HL-60 (cell line): ENCODE measurements at regions not wholly inside any gene's neighbourhood (a gene's known extent, or its start where the extent isn't known, plus 50 kb on each side); places are given as distances from the start of the nearest gene placed in this dataset.
"Not testable (repeated sequence)": the region's sequence is repeated elsewhere in the genome, so short reads cannot be mapped to it uniquely, and the experiment has no call there.

Source experiments
- DNase-seq, 2 experiments: peaks; one replicate each; pipeline ENCODE4 v3.0.0-alpha.2; 2010 to 2020; ENCODE audit warnings: low read depth in 1 of 2, low spot score in 1 of 2
- H3K27ac ChIP-seq: fragments of 250-450 bp; sonication (Bioruptor Pico); replicated peaks from 2 replicates; pipeline ENCODE4 v1.5.1; 2020; ENCODE audit warnings: mild to moderate bottlenecking, moderate library complexity
- H3K27me3 ChIP-seq: fragments of 250-450 bp; sonication (Bioruptor Pico); 2 replicates; pipeline ENCODE4 v1.5.1; 2021; ENCODE audit warnings: mild to moderate bottlenecking, moderate library complexity; ENCODE audit not compliant: insufficient read depth, poor library complexity, severe bottlenecking
- H3K4me3 ChIP-seq: replicated peaks from 2 replicates; pipeline ENCODE4 v1.5.1; 2011; ENCODE audit warnings: mild to moderate bottlenecking, control low read depth, low read length; ENCODE audit not compliant: insufficient read depth
- GABPA ChIP-seq: IDR thresholded peaks from 2 replicates; pipeline ENCODE4 v1.6.1; 2012; ENCODE audit warnings: low read depth
- POLR2AphosphoS5 ChIP-seq: IDR thresholded peaks from 2 replicates; pipeline ENCODE4 v1.6.1; 2012; ENCODE audit warnings: low read depth
- SPI1 ChIP-seq: IDR thresholded peaks from 2 replicates; pipeline ENCODE4 v1.6.1; 2012; ENCODE audit warnings: low read depth, mild to moderate bottlenecking, borderline replicate concordance
- TF ChIP-seq, protein P1 (sequence below): IDR thresholded peaks from one replicate; pipeline ENCODE4 v1.5.1; 2011; ENCODE audit warnings: low read length, control low read depth, inconsistent platforms; ENCODE audit not compliant: insufficient read depth
- TF ChIP-seq, protein P2 (sequence below): IDR thresholded peaks from 2 replicates; pipeline ENCODE4 v1.6.1; 2012; ENCODE audit warnings: low read depth; ENCODE audit not compliant: insufficient replicate concordance

DNA sequence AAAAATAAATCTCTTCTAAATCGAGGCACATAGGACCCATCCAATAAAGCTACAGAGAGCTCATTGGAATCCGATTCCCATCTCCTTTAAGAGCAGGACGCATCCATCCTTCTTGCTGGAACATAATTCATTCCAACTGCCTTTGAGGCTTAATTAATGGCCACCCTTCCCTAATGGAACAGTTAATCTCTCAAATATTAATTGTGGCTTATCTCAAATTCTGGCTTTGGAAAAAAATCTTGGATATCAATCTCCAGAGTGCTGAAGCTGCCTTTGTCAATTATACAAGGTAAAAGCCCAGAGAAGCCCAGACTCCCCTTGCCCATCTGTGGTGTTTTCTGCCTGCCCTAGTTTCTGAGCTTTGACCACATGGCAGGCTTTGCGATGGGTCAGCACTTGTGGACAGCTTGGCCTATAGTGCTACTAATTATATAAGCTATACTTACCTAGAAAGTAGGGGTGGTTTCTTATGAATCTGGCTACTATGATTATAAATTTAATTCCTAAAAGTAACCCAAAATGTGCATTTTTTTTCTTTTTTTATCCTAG is 246.3 kb downstream of the NUAK1 start:
- TF ChIP-seq GABPA (no peak), SPI1 (no peak), POLR2AphosphoS5 (no peak)
- TF ChIP-seq, protein P1, sequence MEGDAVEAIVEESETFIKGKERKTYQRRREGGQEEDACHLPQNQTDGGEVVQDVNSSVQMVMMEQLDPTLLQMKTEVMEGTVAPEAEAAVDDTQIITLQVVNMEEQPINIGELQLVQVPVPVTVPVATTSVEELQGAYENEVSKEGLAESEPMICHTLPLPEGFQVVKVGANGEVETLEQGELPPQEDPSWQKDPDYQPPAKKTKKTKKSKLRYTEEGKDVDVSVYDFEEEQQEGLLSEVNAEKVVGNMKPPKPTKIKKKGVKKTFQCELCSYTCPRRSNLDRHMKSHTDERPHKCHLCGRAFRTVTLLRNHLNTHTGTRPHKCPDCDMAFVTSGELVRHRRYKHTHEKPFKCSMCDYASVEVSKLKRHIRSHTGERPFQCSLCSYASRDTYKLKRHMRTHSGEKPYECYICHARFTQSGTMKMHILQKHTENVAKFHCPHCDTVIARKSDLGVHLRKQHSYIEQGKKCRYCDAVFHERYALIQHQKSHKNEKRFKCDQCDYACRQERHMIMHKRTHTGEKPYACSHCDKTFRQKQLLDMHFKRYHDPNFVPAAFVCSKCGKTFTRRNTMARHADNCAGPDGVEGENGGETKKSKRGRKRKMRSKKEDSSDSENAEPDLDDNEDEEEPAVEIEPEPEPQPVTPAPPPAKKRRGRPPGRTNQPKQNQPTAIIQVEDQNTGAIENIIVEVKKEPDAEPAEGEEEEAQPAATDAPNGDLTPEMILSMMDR, result no peak
- TF ChIP-seq, protein P2, sequence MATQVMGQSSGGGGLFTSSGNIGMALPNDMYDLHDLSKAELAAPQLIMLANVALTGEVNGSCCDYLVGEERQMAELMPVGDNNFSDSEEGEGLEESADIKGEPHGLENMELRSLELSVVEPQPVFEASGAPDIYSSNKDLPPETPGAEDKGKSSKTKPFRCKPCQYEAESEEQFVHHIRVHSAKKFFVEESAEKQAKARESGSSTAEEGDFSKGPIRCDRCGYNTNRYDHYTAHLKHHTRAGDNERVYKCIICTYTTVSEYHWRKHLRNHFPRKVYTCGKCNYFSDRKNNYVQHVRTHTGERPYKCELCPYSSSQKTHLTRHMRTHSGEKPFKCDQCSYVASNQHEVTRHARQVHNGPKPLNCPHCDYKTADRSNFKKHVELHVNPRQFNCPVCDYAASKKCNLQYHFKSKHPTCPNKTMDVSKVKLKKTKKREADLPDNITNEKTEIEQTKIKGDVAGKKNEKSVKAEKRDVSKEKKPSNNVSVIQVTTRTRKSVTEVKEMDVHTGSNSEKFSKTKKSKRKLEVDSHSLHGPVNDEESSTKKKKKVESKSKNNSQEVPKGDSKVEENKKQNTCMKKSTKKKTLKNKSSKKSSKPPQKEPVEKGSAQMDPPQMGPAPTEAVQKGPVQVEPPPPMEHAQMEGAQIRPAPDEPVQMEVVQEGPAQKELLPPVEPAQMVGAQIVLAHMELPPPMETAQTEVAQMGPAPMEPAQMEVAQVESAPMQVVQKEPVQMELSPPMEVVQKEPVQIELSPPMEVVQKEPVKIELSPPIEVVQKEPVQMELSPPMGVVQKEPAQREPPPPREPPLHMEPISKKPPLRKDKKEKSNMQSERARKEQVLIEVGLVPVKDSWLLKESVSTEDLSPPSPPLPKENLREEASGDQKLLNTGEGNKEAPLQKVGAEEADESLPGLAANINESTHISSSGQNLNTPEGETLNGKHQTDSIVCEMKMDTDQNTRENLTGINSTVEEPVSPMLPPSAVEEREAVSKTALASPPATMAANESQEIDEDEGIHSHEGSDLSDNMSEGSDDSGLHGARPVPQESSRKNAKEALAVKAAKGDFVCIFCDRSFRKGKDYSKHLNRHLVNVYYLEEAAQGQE, result no peak
- Histone ChIP-seq H3K27ac (no peak overlapping the region), H3K27me3 (no peaks in the 10 kb centered on the region), H3K4me3 (no peak overlapping the region)
- no peak for DNase-seq

DNA sequence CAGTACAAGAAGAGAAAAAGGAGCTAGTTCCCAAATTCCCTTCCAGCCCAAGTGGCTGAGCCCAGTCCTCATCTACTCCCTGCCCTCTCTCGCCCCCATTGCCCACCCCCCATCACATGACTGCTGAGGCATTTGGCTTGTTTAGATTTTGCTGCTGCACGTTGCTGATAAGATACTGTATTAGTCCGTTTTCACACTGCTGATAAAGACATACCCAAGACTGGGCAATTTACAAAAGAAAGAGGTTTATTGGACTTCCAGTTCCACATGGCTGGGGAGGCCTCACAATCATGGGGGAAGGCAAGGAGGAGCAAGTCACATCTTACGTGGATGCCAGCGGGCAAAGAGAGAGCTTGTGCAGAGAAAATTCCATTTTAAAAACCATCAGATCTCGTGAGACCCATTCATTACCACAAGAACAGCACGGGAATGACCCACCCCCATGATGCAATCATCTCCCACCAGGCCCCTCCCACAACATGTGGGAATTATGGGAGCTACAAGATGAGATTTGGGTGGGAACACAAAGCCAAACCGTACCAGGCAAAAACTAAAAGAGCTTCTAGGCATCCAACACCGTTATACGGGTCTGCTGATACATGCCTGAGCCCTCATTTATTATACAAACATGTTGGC is 243.4 kb downstream of the NUAK1 start:
- H3K4me3 ChIP-seq, H3K27ac ChIP-seq, H3K27me3 ChIP-seq, DNase-seq: not testable (repeated sequence)

DNA sequence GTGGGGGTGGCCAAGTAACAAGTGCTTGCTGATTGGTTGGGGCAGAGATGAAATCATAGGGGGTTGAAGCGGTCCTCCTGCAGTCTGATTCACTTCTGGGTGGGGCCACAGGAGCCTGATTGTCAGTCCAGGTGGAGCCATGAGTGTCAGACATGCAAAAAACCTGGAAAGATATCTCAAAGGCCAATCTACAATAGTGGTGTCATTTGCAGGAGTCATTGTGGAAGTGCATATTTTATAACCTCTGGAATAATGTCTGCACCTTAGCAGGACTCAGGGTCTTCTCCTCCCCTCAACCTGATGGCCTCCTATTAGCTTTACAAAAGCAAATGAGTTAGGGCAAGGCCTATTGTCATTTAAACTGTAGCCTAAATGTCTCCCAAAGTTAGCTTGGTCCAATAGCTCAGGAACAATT is 241.4 kb downstream of the NUAK1 start:
- TF ChIP-seq SPI1, result no peak
- TF ChIP-seq GABPA, result no peak
- TF ChIP-seq, protein P2, result no peak
- TF ChIP-seq, protein P1, result no peak
- no peak for TF ChIP-seq POLR2AphosphoS5
- H3K27ac ChIP-seq, result no peak overlapping the region
- no peak for DNase-seq
- H3K4me3 ChIP-seq, result no peak overlapping the region
- no peaks in the 10 kb centered on the region for H3K27me3 ChIP-seq

DNA sequence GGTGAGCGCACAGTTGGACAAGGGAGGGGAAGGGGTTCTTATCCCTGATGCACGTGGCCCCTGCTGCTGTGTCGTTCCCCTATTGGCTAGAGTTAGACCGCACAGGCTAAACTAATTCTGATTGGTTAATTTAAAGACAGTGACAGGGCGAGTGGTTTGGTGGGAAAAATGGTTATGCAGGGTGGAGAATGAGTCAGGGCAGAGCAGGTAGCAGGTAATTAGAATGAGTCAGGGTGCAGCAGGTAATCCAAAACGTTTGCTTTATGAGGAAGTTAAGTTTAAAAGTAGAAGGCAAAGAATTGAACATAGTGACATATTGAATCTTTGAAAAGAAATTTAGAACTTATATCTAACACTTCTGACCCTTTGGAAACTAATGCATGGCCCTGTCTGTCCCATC is 240.5 kb downstream of the NUAK1 start:
- H3K27me3 ChIP-seq, DNase-seq, H3K4me3 ChIP-seq, H3K27ac ChIP-seq: not testable (repeated sequence)

DNA sequence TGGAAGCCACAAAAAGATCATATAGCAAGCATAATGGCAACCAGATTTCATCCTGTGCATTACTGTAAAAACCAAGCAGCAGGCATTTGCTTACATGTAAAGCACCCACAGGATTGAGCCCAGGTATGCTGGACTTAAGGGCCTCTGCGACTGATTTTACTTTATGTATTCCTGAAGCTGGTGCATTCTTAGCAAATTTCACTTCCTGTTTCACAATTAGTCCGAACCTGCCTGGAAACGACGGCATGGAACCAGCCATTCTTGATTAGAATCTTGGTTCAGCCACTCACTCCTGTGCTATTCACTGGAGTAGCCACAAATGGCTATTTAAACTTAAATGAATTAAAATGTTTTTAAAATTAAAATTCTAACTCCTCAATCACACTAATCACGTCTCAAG is 239.2 kb downstream of the NUAK1 start:
- TF ChIP-seq POLR2AphosphoS5 (no peak), SPI1 (no peak), GABPA (no peak)
- TF ChIP-seq, protein P1, result no peak
- TF ChIP-seq, protein P2, result no peak
- Histone ChIP-seq H3K4me3 (no peak overlapping the region), H3K27me3 (no peaks in the 10 kb centered on the region), H3K27ac (no peak overlapping the region)
- DNase-seq, result no peak
